MM.1S (cell line): ENCODE measurements at regions not wholly inside any gene's neighbourhood (a gene's known extent, or its start where the extent isn't known, plus 50 kb on each side); places are given as distances from the start of the nearest gene placed in this dataset.

Experiments used
- CTCF ChIP-seq: fragments of 300-600 bp; sonication (generic); IDR thresholded peaks from 2 replicates; pipeline ENCODE4 v1.5.1; 2016; ENCODE audit warnings: antibody characterized with exemption, low read length, mixed read lengths
- EZH2 ChIP-seq: fragments of 300-600 bp; sonication (generic); optimal IDR thresholded peaks from 2 replicates; pipeline ENCODE3; 2017; ENCODE audit warnings: low read depth, mild to moderate bottlenecking, antibody characterized with exemption, low read length, mixed read lengths
- EZH2phosphoT487 ChIP-seq: fragments of 300-600 bp; sonication (generic); IDR thresholded peaks from 2 replicates; pipeline ENCODE4 v1.6.1; 2018; ENCODE audit warnings: antibody characterized with exemption, low read length

GRCh38 chr1:70910013-70910412 lies 137.6 kb downstream of the PTGER3 start:
- no peak for TF ChIP-seq EZH2
- TF ChIP-seq CTCF = no peak
- TF ChIP-seq EZH2phosphoT487 = no peak
